ENCODE measurements at regions not wholly inside any gene's neighbourhood (a gene's known extent, or its start where the extent isn't known, plus 50 kb on each side); places are given as distances from the start of the nearest gene placed in this dataset.

DNA sequence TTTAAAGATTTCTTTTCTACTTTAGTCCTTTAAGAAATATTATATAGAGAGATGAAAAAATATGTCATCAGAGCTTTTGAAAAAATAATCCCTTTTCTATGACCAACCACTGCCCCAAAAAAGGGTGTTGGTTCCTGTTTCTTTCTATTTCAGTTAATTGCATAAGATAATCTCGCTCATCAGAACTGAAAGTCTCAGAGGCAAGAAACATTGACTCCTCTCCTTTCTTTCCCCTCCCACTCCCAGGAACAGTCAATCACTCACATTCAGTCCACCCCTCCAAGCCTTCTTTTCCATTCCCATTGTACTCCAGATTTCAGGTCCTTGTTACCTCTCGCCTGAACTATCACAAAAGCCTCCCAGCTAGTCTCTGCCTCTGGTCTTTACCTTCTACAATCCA, 153.7 kb upstream of the ABI3BP start:
- Histone ChIP-seq H3K27me3 (ENCODE audit: insufficient read depth, low read length) (no peaks in the 10 kb centered on the region), H3K4me2 (ENCODE audit: low read length) (no peak overlapping the region), H3F3A (ENCODE audit: insufficient read depth, low read length) (no peaks in the 10 kb centered on the region), H3K9ac (ENCODE audit: low read length) (no peak overlapping the region), H3K9me2 (ENCODE audit: low read depth, low read length) (no peaks in the 10 kb centered on the region), H3K4me1 (ENCODE audit: insufficient read depth, low read length, severe bottlenecking) (no peaks in the 10 kb centered on the region), H3K27ac (ENCODE audit: low read depth, low read length, poor library complexity, severe bottlenecking) (no peak overlapping the region), H2AFZ (ENCODE audit: low read length) (no peak overlapping the region), H3K9me3 (ENCODE audit: low read length) (no peaks in the 10 kb centered on the region), H3K4me3 (ENCODE audit: low read depth, low read length, poor library complexity, severe bottlenecking) (no peak overlapping the region), H3K79me2 (ENCODE audit: insufficient read depth, low read length) (no peaks in the 10 kb centered on the region), H3K36me3 (ENCODE audit: insufficient read depth, low read length) (no peaks in the 10 kb centered on the region), H4K20me1 (ENCODE audit: insufficient read depth, low read length) (no peaks in the 10 kb centered on the region)
- TF ChIP-seq EZH2 (IDR thresholded peaks at IDR 0.05; ENCODE audit: borderline replicate concordance, low read length), result no peak
- TF ChIP-seq, protein P1, sequence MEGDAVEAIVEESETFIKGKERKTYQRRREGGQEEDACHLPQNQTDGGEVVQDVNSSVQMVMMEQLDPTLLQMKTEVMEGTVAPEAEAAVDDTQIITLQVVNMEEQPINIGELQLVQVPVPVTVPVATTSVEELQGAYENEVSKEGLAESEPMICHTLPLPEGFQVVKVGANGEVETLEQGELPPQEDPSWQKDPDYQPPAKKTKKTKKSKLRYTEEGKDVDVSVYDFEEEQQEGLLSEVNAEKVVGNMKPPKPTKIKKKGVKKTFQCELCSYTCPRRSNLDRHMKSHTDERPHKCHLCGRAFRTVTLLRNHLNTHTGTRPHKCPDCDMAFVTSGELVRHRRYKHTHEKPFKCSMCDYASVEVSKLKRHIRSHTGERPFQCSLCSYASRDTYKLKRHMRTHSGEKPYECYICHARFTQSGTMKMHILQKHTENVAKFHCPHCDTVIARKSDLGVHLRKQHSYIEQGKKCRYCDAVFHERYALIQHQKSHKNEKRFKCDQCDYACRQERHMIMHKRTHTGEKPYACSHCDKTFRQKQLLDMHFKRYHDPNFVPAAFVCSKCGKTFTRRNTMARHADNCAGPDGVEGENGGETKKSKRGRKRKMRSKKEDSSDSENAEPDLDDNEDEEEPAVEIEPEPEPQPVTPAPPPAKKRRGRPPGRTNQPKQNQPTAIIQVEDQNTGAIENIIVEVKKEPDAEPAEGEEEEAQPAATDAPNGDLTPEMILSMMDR (IDR thresholded peaks at IDR 0.05; ENCODE audit: low read length), result no peak

DNA sequence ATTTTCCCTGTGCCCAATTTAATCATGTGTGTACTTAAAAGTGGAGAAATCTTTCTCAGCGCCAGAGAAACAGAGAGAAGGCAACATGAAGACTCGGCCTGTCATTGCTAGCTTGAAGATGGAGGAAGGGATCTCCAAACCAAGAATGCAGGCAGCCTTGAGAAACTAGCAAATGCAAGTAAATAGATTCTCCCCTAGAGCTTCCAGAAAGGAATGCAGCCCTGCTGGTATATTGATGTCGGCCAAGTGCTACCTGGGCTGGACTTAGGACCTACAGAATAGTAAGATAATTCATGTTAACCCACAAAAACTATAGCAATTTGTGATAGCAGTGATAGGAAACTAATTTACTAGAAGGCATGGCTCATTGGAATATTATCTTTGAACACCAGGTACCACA, 150.9 kb upstream of the ABI3BP start:
- H3K79me2 ChIP-seq (ENCODE audit: insufficient read depth, low read length), result no peaks in the 10 kb centered on the region
- no peaks in the 10 kb centered on the region for H3F3A ChIP-seq (ENCODE audit: insufficient read depth, low read length)
- H3K9ac ChIP-seq (ENCODE audit: low read length), result no peak overlapping the region
- no peak for TF ChIP-seq EZH2 (IDR thresholded peaks at IDR 0.05; ENCODE audit: borderline replicate concordance, low read length)
- TF ChIP-seq, protein P1 (IDR thresholded peaks at IDR 0.05; ENCODE audit: low read length), result no peak
- no peaks in the 10 kb centered on the region for H3K9me3 ChIP-seq (ENCODE audit: low read length)
- no peaks in the 10 kb centered on the region for H4K20me1 ChIP-seq (ENCODE audit: insufficient read depth, low read length)
- no peaks in the 10 kb centered on the region for H3K36me3 ChIP-seq (ENCODE audit: insufficient read depth, low read length)
- H3K27ac ChIP-seq (ENCODE audit: low read depth, low read length, poor library complexity, severe bottlenecking), result no peak overlapping the region
- no peaks in the 10 kb centered on the region for H3K27me3 ChIP-seq (ENCODE audit: insufficient read depth, low read length)
- no peaks in the 10 kb centered on the region for H3K4me1 ChIP-seq (ENCODE audit: insufficient read depth, low read length, severe bottlenecking)
- no peaks in the 10 kb centered on the region for H3K9me2 ChIP-seq (ENCODE audit: low read depth, low read length)
- H3K4me3 ChIP-seq (ENCODE audit: low read depth, low read length, poor library complexity, severe bottlenecking), result no peak overlapping the region
- no peak overlapping the region for H2AFZ ChIP-seq (ENCODE audit: low read length)
- no peak overlapping the region for H3K4me2 ChIP-seq (ENCODE audit: low read length)

DNA sequence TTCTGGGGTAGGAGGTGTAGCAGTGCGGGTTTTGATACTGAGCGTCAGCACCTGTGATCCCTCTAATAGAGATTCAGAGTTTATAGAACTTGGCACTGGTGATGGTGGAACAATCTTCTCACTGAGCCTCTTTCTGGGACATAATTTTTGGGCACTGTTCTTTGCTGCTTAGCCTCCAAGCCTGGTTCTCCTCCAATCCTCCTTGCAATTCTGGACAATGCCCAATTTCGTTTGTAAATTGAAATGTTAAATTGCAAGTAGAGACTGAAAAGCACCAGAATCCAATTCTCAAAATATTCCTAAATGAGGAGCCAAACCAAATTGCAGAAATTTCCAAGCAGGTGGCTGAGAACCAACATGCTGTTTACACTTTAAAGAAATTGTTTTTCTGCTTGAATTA, 149.8 kb upstream of the ABI3BP start:
- no peaks in the 10 kb centered on the region for H3K9me2 ChIP-seq (ENCODE audit: low read depth, low read length)
- H3K27me3 ChIP-seq (ENCODE audit: insufficient read depth, low read length), result no peaks in the 10 kb centered on the region
- H3F3A ChIP-seq (ENCODE audit: insufficient read depth, low read length), result no peaks in the 10 kb centered on the region
- no peaks in the 10 kb centered on the region for H3K36me3 ChIP-seq (ENCODE audit: insufficient read depth, low read length)
- no peak overlapping the region for H3K4me3 ChIP-seq (ENCODE audit: low read depth, low read length, poor library complexity, severe bottlenecking)
- H3K79me2 ChIP-seq (ENCODE audit: insufficient read depth, low read length), result no peaks in the 10 kb centered on the region
- no peaks in the 10 kb centered on the region for H3K9me3 ChIP-seq (ENCODE audit: low read length)
- H3K9ac ChIP-seq (ENCODE audit: low read length), result no peak overlapping the region
- H2AFZ ChIP-seq (ENCODE audit: low read length), result no peak overlapping the region
- H4K20me1 ChIP-seq (ENCODE audit: insufficient read depth, low read length), result no peaks in the 10 kb centered on the region
- H3K27ac ChIP-seq (ENCODE audit: low read depth, low read length, poor library complexity, severe bottlenecking), result no peak overlapping the region
- no peak for TF ChIP-seq EZH2 (IDR thresholded peaks at IDR 0.05; ENCODE audit: borderline replicate concordance, low read length)
- TF ChIP-seq, protein P1 (IDR thresholded peaks at IDR 0.05; ENCODE audit: low read length), result no peak
- no peak overlapping the region for H3K4me2 ChIP-seq (ENCODE audit: low read length)
- no peaks in the 10 kb centered on the region for H3K4me1 ChIP-seq (ENCODE audit: insufficient read depth, low read length, severe bottlenecking)

Data from OCI-LY1 (cell line).